ENCODE measurements at regions not wholly inside any gene's neighbourhood (a gene's known extent, or its start where the extent isn't known, plus 50 kb on each side); places are given as distances from the start of the nearest gene placed in this dataset.
"Not testable (repeated sequence)": the region's sequence is repeated elsewhere in the genome, so short reads cannot be mapped to it uniquely, and the experiment has no call there.

- H3K9me3 ChIP-seq (ENCODE audit: control insufficient read depth, insufficient read depth, low read length), result peaks cover 10% of the 10 kb centered on the region
These were observed 206.2 kb upstream of the KAZN start for GRCh38 chr1:14392161-14392858.

GRCh38 chr1:14392859-14393365, 205.6 kb upstream of the KAZN start:
- Histone ChIP-seq H3K27me3 (ENCODE audit: control insufficient read depth, insufficient read depth, low read length) (no peaks in the 10 kb centered on the region), H3K27ac (ENCODE audit: low read depth, low read length) (no peak overlapping the region), H3K36me3 (ENCODE audit: control insufficient read depth, insufficient read depth, low read length) (no peaks in the 10 kb centered on the region), H3K4me3 (ENCODE audit: low read depth, low read length) (no peak overlapping the region), H3K4me1 (ENCODE audit: control insufficient read depth, insufficient read depth, low read length) (no peaks in the 10 kb centered on the region), H3K9ac (ENCODE audit: low read depth, low read length) (no peak overlapping the region), H3K9me3 (ENCODE audit: control insufficient read depth, insufficient read depth, low read length) (peaks cover 10% of the 10 kb centered on the region)

More at GRCh38 chr1:14392161-14392858, 206.2 kb upstream of the KAZN start:
- Histone ChIP-seq H3K4me3 (ENCODE audit: low read depth, low read length) (no peak overlapping the region), H3K9ac (ENCODE audit: low read depth, low read length) (no peak overlapping the region), H3K36me3 (ENCODE audit: control insufficient read depth, insufficient read depth, low read length) (no peaks in the 10 kb centered on the region), H3K27me3 (ENCODE audit: control insufficient read depth, insufficient read depth, low read length) (no peaks in the 10 kb centered on the region), H3K27ac (ENCODE audit: low read depth, low read length) (no peak overlapping the region), H3K4me1 (ENCODE audit: control insufficient read depth, insufficient read depth, low read length) (no peaks in the 10 kb centered on the region)

GRCh38 chr1:14396100-14396499, 202.4 kb upstream of the KAZN start:
- Histone ChIP-seq H3K4me3 (ENCODE audit: low read depth, low read length) (no peak overlapping the region), H3K27me3 (ENCODE audit: control insufficient read depth, insufficient read depth, low read length) (no peaks in the 10 kb centered on the region), H3K9ac (ENCODE audit: low read depth, low read length) (no peak overlapping the region), H3K9me3 (ENCODE audit: control insufficient read depth, insufficient read depth, low read length) (no peaks in the 10 kb centered on the region), H3K4me1 (ENCODE audit: control insufficient read depth, insufficient read depth, low read length) (no peaks in the 10 kb centered on the region), H3K27ac (ENCODE audit: low read depth, low read length) (no peak overlapping the region), H3K36me3 (ENCODE audit: control insufficient read depth, insufficient read depth, low read length) (no peaks in the 10 kb centered on the region)

GRCh38 chr1:14403961-14404645, 194.4 kb upstream of the KAZN start:
- Histone ChIP-seq H3K27me3 (ENCODE audit: control insufficient read depth, insufficient read depth, low read length) (no peaks in the 10 kb centered on the region), H3K9ac (ENCODE audit: low read depth, low read length) (no peak overlapping the region; the same call in 1 of the 2 replicates), H3K4me1 (ENCODE audit: control insufficient read depth, insufficient read depth, low read length) (peaks cover 27% of the 10 kb centered on the region), H3K27ac (ENCODE audit: low read depth, low read length) (peak overlapping the region; percentile 73), H3K36me3 (ENCODE audit: control insufficient read depth, insufficient read depth, low read length) (no peaks in the 10 kb centered on the region), H3K9me3 (ENCODE audit: control insufficient read depth, insufficient read depth, low read length) (no peaks in the 10 kb centered on the region), H3K4me3 (ENCODE audit: low read depth, low read length) (peak overlapping the region; percentile 1; the same call in 1 of the 2 replicates)

GRCh38 chr1:14404862-14405301, 193.6 kb upstream of the KAZN start:
- H3K9me3 ChIP-seq (ENCODE audit: control insufficient read depth, insufficient read depth, low read length), result no peaks in the 10 kb centered on the region
- H3K9ac ChIP-seq (ENCODE audit: low read depth, low read length), result no peak overlapping the region; the same call in 1 of the 2 replicates
- no peaks in the 10 kb centered on the region for H3K36me3 ChIP-seq (ENCODE audit: control insufficient read depth, insufficient read depth, low read length)
- peak overlapping the region; percentile 73 for H3K27ac ChIP-seq (ENCODE audit: low read depth, low read length)
- peaks cover 27% of the 10 kb centered on the region for H3K4me1 ChIP-seq (ENCODE audit: control insufficient read depth, insufficient read depth, low read length)
- peak overlapping the region; percentile 0; the same call in 1 of the 2 replicates for H3K4me3 ChIP-seq (ENCODE audit: low read depth, low read length)
- H3K27me3 ChIP-seq (ENCODE audit: control insufficient read depth, insufficient read depth, low read length), result no peaks in the 10 kb centered on the region

GRCh38 chr1:14412235-14412634, 186.2 kb upstream of the KAZN start:
- Histone ChIP-seq H3K36me3 (ENCODE audit: control insufficient read depth, insufficient read depth, low read length) (no peaks in the 10 kb centered on the region), H3K27ac (ENCODE audit: low read depth, low read length) (no peak overlapping the region), H3K4me1 (ENCODE audit: control insufficient read depth, insufficient read depth, low read length) (peaks cover 6% of the 10 kb centered on the region), H3K27me3 (ENCODE audit: control insufficient read depth, insufficient read depth, low read length) (no peaks in the 10 kb centered on the region), H3K9ac (ENCODE audit: low read depth, low read length) (no peak overlapping the region), H3K9me3 (ENCODE audit: control insufficient read depth, insufficient read depth, low read length) (no peaks in the 10 kb centered on the region), H3K4me3 (ENCODE audit: low read depth, low read length) (no peak overlapping the region)

GRCh38 chr1:14413819-14414490, 184.5 kb upstream of the KAZN start:
- Histone ChIP-seq H3K27ac (ENCODE audit: low read depth, low read length) (no peak overlapping the region), H3K4me1 (ENCODE audit: control insufficient read depth, insufficient read depth, low read length) (peaks cover 6% of the 10 kb centered on the region), H3K27me3 (ENCODE audit: control insufficient read depth, insufficient read depth, low read length) (no peaks in the 10 kb centered on the region), H3K36me3 (ENCODE audit: control insufficient read depth, insufficient read depth, low read length) (no peaks in the 10 kb centered on the region), H3K4me3 (ENCODE audit: low read depth, low read length) (no peak overlapping the region), H3K9ac (ENCODE audit: low read depth, low read length) (no peak overlapping the region), H3K9me3 (ENCODE audit: control insufficient read depth, insufficient read depth, low read length) (no peaks in the 10 kb centered on the region)

- Histone ChIP-seq H3K4me1 (ENCODE audit: control insufficient read depth, insufficient read depth, low read length) (peaks cover 6% of the 10 kb centered on the region), H3K9me3 (ENCODE audit: control insufficient read depth, insufficient read depth, low read length) (no peaks in the 10 kb centered on the region; the same call in 1 of the 2 replicates), H3K36me3 (ENCODE audit: control insufficient read depth, insufficient read depth, low read length) (no peaks in the 10 kb centered on the region), H3K27ac (ENCODE audit: low read depth, low read length) (no peak overlapping the region), H3K27me3 (ENCODE audit: control insufficient read depth, insufficient read depth, low read length) (no peaks in the 10 kb centered on the region), H3K9ac (ENCODE audit: low read depth, low read length) (no peak overlapping the region), H3K4me3 (ENCODE audit: low read depth, low read length) (no peak overlapping the region)
These were observed 183.1 kb upstream of the KAZN start for GRCh38 chr1:14415396-14415795.

- H3K9me3 ChIP-seq (ENCODE audit: control insufficient read depth, insufficient read depth, low read length); H3K27me3 ChIP-seq (ENCODE audit: control insufficient read depth, insufficient read depth, low read length); H3K36me3 ChIP-seq (ENCODE audit: control insufficient read depth, insufficient read depth, low read length); H3K4me3 ChIP-seq (ENCODE audit: low read depth, low read length); H3K27ac ChIP-seq (ENCODE audit: low read depth, low read length); H3K4me1 ChIP-seq (ENCODE audit: control insufficient read depth, insufficient read depth, low read length); H3K9ac ChIP-seq (ENCODE audit: low read depth, low read length): not testable (repeated sequence)
These were observed 178.7 kb upstream of the KAZN start for GRCh38 chr1:14419778-14420218.

GRCh38 chr1:14420686-14421085, 177.8 kb upstream of the KAZN start:
- H3K4me1 ChIP-seq (ENCODE audit: control insufficient read depth, insufficient read depth, low read length), result peaks cover 4% of the 10 kb centered on the region
- H3K9ac ChIP-seq (ENCODE audit: low read depth, low read length), result no peak overlapping the region
- no peak overlapping the region for H3K27ac ChIP-seq (ENCODE audit: low read depth, low read length)
- H3K36me3 ChIP-seq (ENCODE audit: control insufficient read depth, insufficient read depth, low read length), result no peaks in the 10 kb centered on the region
- H3K27me3 ChIP-seq (ENCODE audit: control insufficient read depth, insufficient read depth, low read length), result no peaks in the 10 kb centered on the region
- no peaks in the 10 kb centered on the region; the same call in 1 of the 2 replicates for H3K9me3 ChIP-seq (ENCODE audit: control insufficient read depth, insufficient read depth, low read length)
- no peak overlapping the region for H3K4me3 ChIP-seq (ENCODE audit: low read depth, low read length)
